Fibroblast of mammary gland (primary cell): ENCODE measurements at regions not wholly inside any gene's neighbourhood (a gene's known extent, or its start where the extent isn't known, plus 50 kb on each side); places are given as distances from the start of the nearest gene placed in this dataset.

Source experiments
- DNase-seq: peaks from one replicate; pipeline ENCODE4 v3.0.0-alpha.2; 2010; ENCODE audit warnings: low read depth
- H3K4me3 ChIP-seq: 2 replicates; pipeline ENCODE4 v1.5.1; 2011; ENCODE audit warnings: low read depth, mild to moderate bottlenecking, low read length, moderate library complexity; ENCODE audit not compliant: control insufficient read depth
- CTCF ChIP-seq: conservative IDR thresholded peaks from 2 replicates; pipeline ENCODE4 v1.5.1; 2011; ENCODE audit warnings: low read depth, low read length, inconsistent platforms; ENCODE audit not compliant: control insufficient read depth, insufficient read depth

- no peak for DNase-seq
- no peak for TF ChIP-seq CTCF
- H3K4me3 ChIP-seq = no peak overlapping the region
Observed at GRCh38 chr14:53692451-53692850, 264.2 kb downstream of the BMP4 start.

DNA sequence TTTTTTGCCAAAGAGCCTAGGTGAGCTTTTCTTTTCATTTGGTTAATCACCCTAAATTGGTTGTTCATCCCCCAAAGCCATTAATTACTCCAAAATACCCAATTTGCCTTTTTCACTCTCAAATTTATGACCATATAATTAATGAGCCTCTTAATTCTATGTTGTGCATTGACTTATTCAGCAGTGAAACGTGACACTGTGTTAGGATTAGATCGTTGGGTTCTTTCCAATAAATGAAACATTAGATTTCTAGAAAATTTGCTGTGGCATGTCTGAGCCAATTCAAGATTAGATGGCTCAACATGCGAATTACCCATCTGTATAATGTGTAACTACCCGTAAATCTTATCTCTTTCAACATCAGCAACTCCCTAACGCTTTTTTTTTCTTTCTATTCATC lies 273.4 kb downstream of the BMP4 start:
- no peak overlapping the region for H3K4me3 ChIP-seq
- TF ChIP-seq CTCF = no peak
- DNase-seq = no peak

DNA sequence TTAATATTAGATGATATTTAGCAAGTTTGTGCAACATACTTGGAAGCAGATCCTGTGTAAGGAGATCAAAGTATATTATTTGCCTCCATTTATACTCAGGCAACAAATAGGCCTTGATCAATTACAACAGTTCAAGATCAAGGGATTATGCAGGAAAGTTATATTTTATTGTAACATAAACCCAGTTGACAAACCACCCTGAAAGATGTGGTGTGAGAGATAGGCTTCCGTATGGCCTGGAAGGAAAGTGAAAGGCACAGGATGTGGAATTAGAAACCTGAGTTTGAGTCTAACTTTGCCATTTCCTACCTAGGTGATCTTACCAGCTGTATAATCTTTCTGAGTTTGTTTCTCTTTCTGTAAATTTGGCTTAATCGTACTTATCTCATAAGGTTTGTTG lies 284.1 kb downstream of the BMP4 start:
- no peak for TF ChIP-seq CTCF
- no peak overlapping the region for H3K4me3 ChIP-seq
- no peak for DNase-seq

DNA sequence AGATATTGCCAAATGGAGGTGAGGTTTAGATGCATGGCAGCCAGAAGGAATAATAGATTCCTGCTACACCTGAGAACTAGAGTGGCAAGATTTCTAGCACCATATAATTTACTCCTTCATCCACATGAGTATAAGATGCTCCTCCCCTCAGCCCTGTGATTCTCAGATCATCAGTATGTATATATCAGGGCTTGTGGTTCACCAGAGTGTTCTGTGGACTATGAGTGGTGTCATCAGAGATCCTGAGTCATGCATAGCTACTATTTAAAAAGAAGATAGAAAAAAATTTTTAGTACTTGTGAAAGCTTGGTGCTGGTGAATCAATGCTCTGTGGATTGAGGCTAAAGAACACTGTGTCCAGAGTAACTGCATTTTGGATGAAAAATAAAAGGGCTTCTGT lies 285.9 kb downstream of the BMP4 start:
- TF ChIP-seq CTCF = no peak
- no peak overlapping the region for H3K4me3 ChIP-seq
- peak; percentile 93 for DNase-seq

- TF ChIP-seq CTCF = no peak
- DNase-seq = peak; percentile 67
- no peak overlapping the region for H3K4me3 ChIP-seq
Observed at GRCh38 chr14:53668897-53669296, 287.7 kb downstream of the BMP4 start.

DNA sequence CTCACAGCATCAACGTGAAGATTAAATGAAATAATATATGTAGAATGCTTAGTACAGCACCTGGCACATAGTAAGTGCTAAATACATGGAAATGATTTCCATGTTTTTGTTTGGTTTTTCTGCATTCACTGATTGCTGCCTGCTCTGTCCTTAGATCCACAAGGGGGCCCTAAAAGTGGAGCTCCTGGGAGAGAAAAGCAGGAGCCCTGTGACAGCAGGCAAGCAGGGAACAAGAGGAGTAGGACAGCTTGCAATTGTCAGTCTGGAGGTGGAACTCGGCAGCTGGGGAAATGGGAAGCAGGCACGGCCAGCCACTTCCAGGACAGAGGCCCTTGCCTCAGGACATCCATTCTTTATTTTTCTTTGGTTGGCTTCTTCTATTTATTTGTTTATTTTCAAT lies 292.9 kb downstream of the BMP4 start:
- no peak overlapping the region for H3K4me3 ChIP-seq
- peak; percentile 9 for DNase-seq
- TF ChIP-seq CTCF = peak; percentile 31

DNA sequence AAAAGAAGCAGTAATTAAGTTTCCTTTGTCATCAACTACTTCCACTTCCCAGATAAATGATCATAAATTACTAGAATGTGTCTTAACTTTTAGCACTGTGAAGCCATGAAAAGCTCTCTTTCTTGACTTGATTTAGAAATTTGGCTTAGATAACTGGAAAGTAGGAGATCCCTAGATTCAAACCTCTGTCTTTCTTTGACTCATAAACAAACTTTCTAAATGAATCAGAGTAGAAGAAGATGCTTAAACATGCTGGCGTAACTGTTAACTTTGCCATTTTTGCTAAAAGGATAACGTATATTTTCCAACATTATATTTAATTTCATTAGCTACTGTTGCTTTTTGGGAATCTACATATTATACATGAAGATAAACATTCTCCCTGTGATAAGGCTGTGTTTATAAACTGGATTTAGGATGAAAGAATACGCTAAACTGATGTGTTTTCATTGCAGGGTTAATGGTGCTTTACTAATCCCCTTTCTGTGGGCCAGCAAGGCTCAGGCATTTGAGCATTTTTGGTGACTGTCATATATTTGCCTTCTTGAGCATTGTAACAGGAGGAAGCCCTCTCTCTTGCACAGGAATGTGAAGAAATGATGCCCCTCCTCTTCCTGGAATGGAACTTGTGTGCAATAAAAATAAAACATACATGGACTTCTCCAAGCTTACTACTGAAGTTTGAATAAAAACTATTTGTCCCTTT lies 301.4 kb downstream of the BMP4 start:
- DNase-seq = no peak
- TF ChIP-seq CTCF = no peak

More for the DNA sequence above, 301.4 kb downstream of the BMP4 start:
- no peak overlapping the region for H3K4me3 ChIP-seq
